ENCODE measurements at regions not wholly inside any gene's neighbourhood (a gene's known extent, or its start where the extent isn't known, plus 50 kb on each side); places are given as distances from the start of the nearest gene placed in this dataset.
A peak's percentile ranks its signal among the peaks of the same experiment; 100 is the strongest.

- DNase-seq (ENCODE audit: low read depth): peak; percentile 0
Observed at GRCh38 chr4:37073226-37073840, 171.2 kb upstream of the NWD2 start.

- peak; percentile 10 for DNase-seq (ENCODE audit: low read depth)
Observed at GRCh38 chr4:37082912-37083311, 161.6 kb upstream of the NWD2 start.

- DNase-seq (ENCODE audit: low read depth): no peak
Observed at GRCh38 chr4:37095925-37096324, 148.6 kb upstream of the NWD2 start.

GRCh38 chr4:37101182-37101581, 143.4 kb upstream of the NWD2 start:
- DNase-seq (ENCODE audit: low read depth): no peak

- DNase-seq (ENCODE audit: low read depth): no peak
Observed at GRCh38 chr4:37101686-37102085, 142.9 kb upstream of the NWD2 start.

GRCh38 chr4:37109756-37110155, 134.8 kb upstream of the NWD2 start:
- no peak for DNase-seq (ENCODE audit: low read depth)

- DNase-seq (ENCODE audit: low read depth): no peak
Observed at GRCh38 chr4:37124800-37125199, 119.7 kb upstream of the NWD2 start.

- no peak for DNase-seq (ENCODE audit: low read depth)
Observed at GRCh38 chr4:37126051-37126450, 118.5 kb upstream of the NWD2 start.

GRCh38 chr4:37130465-37130864, 114.1 kb upstream of the NWD2 start:
- DNase-seq (ENCODE audit: low read depth): no peak

GRCh38 chr4:37132351-37132974, 112.1 kb upstream of the NWD2 start:
- no peak for DNase-seq (ENCODE audit: low read depth)

GRCh38 chr4:37132975-37133360, 111.6 kb upstream of the NWD2 start:
- DNase-seq (ENCODE audit: low read depth): no peak

GRCh38 chr4:37138019-37138653, 106.4 kb upstream of the NWD2 start:
- no peak for DNase-seq (ENCODE audit: low read depth)

- DNase-seq (ENCODE audit: low read depth): no peak
Observed at GRCh38 chr4:37138789-37139188, 105.8 kb upstream of the NWD2 start.

GRCh38 chr4:37139987-37140386, 104.6 kb upstream of the NWD2 start:
- no peak for DNase-seq (ENCODE audit: low read depth)

- DNase-seq (ENCODE audit: low read depth): no peak
Observed at GRCh38 chr4:37146260-37146659, 98.3 kb upstream of the NWD2 start.

GRCh38 chr4:37157476-37158167, 86.9 kb upstream of the NWD2 start:
- no peak for DNase-seq (ENCODE audit: low read depth)

- DNase-seq (ENCODE audit: low read depth): no peak
Observed at GRCh38 chr4:37160653-37161052, 83.9 kb upstream of the NWD2 start.

- DNase-seq (ENCODE audit: low read depth): no peak
Observed at GRCh38 chr4:37165844-37166243, 78.7 kb upstream of the NWD2 start.

GRCh38 chr4:37169956-37170355, 74.6 kb upstream of the NWD2 start:
- DNase-seq (ENCODE audit: low read depth): no peak

- DNase-seq (ENCODE audit: low read depth): no peak
Observed at GRCh38 chr4:37188100-37188499, 56.4 kb upstream of the NWD2 start.
